SH-SY5Y (cell line): ENCODE measurements at regions not wholly inside any gene's neighbourhood (a gene's known extent, or its start where the extent isn't known, plus 50 kb on each side); places are given as distances from the start of the nearest gene placed in this dataset.

ENCODE experiments used
- GATA2 ChIP-seq: IDR thresholded peaks from 2 replicates; pipeline ENCODE4 v1.6.1; 2011; ENCODE audit warnings: mild to moderate bottlenecking, low read depth, low read length
- GATA3 ChIP-seq: IDR thresholded peaks from 2 replicates; pipeline ENCODE4 v1.6.1; 2011; ENCODE audit warnings: low read depth, mild to moderate bottlenecking, low read length, moderate library complexity

GRCh38 chr11:98589967-98590366 lies 430.8 kb upstream of the CNTN5 start:
- no peak for TF ChIP-seq GATA2
- TF ChIP-seq GATA3 = no peak
